ENCODE measurements at regions not wholly inside any gene's neighbourhood (a gene's known extent, or its start where the extent isn't known, plus 50 kb on each side); places are given as distances from the start of the nearest gene placed in this dataset.

GRCh38 chr2:239506101-239506857 lies 105.5 kb upstream of the HDAC4 start:
- TF ChIP-seq MAX (IDR thresholded peaks at IDR 0.05; ENCODE audit: insufficient read depth, insufficient read length) (no peak), CTCF (IDR thresholded peaks at IDR 0.05; ENCODE audit: extremely low read depth in 1 of 2, insufficient read depth in 1 of 2, low read depth in 1 of 2, low read length in 2 of 2) (no peak), POLR2A (IDR thresholded peaks at IDR 0.05; ENCODE audit: low read depth, low read length) (no peak), EZH2 (IDR thresholded peaks at IDR 0.05; ENCODE audit: borderline replicate concordance, low read depth, low read length, severe bottlenecking) (no peak), MYC (IDR thresholded peaks at IDR 0.05; ENCODE audit: low read depth, low read length) (no peak), POLR2AphosphoS5 (IDR thresholded peaks at IDR 0.05; ENCODE audit: insufficient read depth, low read depth, low read length) (no peak), JUN (IDR thresholded peaks at IDR 0.05; ENCODE audit: borderline replicate concordance, insufficient read depth, insufficient read length, low read depth) (no peak), GATA2 (IDR thresholded peaks at IDR 0.05; ENCODE audit: insufficient read depth, insufficient read length, low read depth, low read length) (no peak)
